ENCODE measurements at regions not wholly inside any gene's neighbourhood (a gene's known extent, or its start where the extent isn't known, plus 50 kb on each side); places are given as distances from the start of the nearest gene placed in this dataset.

DNA sequence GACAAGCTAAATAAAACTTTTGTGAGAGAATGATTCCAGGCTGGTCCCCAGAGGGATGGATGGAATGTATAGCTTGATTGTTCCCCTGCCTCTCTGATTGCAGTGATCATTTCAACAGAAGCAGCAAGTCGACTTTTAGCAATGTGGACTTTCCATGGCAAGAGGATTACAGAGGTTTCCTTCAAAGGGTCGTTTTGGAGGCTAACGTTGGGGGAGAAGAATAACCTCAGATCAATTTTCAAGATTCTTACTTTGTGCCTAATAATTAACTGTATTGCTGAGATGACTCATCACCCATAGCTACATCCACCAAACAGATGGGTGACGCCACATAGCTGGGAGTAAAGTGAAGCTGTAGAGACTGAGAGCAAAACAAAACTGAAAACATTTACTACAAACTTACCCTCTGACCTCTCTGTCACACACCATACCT is 79.9 kb downstream of the GTPBP8 start:
- TF ChIP-seq CTCF (IDR thresholded peaks at IDR 0.05): no peak
- no peak for TF ChIP-seq POLR2A (IDR thresholded peaks at IDR 0.05)

Data from esophagus squamous epithelium (tissue), 4 donors.